NCI-H1930 (cell line): ENCODE measurements at regions not wholly inside any gene's neighbourhood (a gene's known extent, or its start where the extent isn't known, plus 50 kb on each side); places are given as distances from the start of the nearest gene placed in this dataset.

Experiments used
- DNase-seq, 2 experiments: peaks; one replicate each; lab custom pipeline; 2025; lab: John Stamatoyannopoulos, UW

DNA sequence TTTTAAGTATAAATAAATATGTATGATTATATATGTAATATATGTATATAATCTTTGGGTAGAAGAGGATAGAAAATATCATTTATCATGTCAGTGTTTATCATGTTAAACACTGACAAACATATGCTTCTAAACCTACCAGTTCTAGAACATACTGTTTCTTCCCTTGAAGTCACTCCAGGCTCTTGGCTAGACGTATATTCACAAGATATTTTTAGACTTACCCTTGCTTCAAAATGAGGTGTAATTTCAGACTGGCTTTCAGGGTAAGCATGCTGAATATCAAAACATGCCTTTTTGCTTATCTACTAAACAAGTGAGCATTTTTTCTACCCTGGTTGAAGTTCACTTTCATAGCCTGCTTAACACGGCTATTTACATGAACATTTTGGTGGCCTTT lies 642.4 kb upstream of the PKDCC start:
- no peak for DNase-seq

GRCh38 chr2:41409328-41409727 lies 638.5 kb upstream of the PKDCC start:
- DNase-seq = no peak

DNA sequence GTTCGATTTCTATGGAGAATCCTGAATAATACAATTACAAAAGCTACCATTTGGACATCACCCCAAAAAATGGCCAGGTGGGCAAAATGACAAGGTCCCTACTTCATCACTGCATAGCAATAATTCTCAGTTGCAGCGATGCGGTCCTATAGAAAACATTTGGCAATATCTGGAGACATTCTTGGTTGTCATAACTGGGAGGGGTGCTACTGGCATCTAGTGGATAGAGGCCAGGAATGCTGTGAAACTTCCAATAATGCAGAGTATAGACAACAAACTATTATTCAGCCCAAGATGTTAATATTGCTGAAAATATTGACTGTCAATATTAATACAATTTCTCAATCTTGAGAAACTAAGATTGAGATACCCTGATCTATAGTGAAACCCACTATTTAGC lies 637.8 kb upstream of the PKDCC start:
- DNase-seq = no peak

DNA sequence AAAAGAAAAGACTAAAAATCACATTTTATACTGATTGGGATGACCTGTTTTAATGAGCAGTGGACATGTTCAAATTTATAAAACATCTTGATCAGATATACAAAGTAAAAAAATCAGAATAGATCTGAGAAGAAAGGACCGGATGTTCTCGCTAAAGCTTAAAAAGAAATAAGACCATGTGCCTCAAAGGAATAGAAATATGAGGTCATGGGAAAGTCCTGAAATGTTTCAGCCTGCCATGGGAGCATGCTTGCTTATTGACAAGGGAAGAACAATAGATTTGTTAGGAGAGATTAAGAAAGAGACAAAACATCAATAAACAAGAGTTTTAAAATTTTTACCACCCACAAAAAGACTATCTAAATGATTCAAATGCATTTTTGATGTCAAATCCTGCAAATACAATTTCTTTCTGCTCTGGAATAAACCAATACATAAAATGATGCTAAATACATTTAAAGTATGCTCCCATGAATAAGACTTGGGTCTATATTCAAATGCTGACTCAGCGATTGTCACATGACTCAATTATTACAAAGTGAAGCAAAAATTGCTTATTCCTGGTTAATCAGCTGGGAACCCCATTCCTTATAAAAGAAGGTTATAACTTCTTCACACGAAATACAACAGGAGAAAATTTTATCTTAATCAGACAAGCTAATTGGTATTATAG lies 633.9 kb upstream of the PKDCC start:
- DNase-seq = no peak

- DNase-seq = peak in 1 of 2 experiments; percentile 16
These were observed 633.2 kb upstream of the PKDCC start for GRCh38 chr2:41414486-41415230.

- DNase-seq = no peak
These were observed 630.3 kb upstream of the PKDCC start for GRCh38 chr2:41417511-41417910.

- DNase-seq = no peak
These were observed 627.6 kb upstream of the PKDCC start for GRCh38 chr2:41420219-41420618.

DNA sequence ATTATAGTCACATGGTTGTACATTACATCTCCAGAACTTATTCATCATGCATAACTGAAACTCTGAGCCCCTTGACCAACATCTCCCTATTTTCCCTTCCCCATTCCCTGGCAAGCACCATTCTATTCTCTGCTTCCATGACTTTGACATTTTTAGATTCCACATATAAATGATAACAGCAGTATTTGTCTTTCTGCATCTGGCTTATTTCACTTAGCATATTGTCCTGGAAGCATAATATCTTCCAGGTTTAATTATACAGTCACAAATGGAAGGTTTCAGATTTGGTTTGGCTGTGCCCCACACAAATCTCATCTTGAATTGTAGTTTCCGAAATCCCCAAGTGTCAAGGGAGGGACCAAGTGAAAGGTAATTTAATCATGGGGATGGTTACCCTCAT lies 626.9 kb upstream of the PKDCC start:
- DNase-seq = no peak

- DNase-seq = peak; percentile 86 to 94
These were observed 616.1 kb upstream of the PKDCC start for GRCh38 chr2:41431756-41432155.

- no peak for DNase-seq
These were observed 615.4 kb upstream of the PKDCC start for GRCh38 chr2:41432459-41432858.

GRCh38 chr2:41434991-41435390 lies 612.8 kb upstream of the PKDCC start:
- DNase-seq = no peak

- no peak for DNase-seq
These were observed 605.9 kb upstream of the PKDCC start for GRCh38 chr2:41441958-41442357.

DNA sequence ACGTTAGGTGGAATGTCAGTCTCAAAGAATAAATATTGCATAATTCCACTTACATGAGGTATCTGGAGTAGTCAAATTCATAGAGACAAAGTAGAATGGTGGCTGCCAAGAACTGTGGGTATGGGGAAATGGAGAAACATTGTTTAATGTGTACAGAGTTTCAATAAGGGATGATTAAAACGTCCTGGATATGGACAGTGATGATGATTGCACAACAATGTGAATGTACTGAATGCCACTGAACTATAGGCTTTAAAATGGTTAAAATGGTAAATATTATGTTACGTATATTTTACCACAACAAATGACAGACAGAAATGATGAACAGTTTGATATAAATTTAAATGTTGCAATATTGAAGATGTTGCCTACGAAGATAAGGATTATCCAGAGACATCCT lies 602.0 kb upstream of the PKDCC start:
- DNase-seq = no peak

- no peak for DNase-seq
These were observed 601.6 kb upstream of the PKDCC start for GRCh38 chr2:41446266-41446665.

DNA sequence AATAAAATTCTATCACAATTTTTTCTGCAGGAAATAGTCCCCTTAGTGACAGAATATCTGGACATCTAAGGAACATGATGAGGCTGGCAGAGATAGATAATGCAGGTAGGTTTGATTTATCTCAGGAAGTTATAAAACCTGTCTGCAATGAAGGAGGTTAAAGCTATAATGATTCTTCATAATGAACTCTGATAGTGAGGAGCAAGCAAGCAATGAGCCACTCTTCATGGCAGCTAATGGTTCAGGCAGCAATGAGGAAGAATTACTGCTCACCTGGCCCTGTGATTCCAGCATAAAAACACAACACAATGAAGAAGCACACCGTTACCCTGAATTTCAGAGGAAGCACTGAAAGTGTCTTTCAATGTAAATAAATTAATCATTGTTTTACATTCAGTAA lies 599.6 kb upstream of the PKDCC start:
- DNase-seq = no peak

GRCh38 chr2:41457026-41457425 lies 590.8 kb upstream of the PKDCC start:
- DNase-seq = no peak

DNA sequence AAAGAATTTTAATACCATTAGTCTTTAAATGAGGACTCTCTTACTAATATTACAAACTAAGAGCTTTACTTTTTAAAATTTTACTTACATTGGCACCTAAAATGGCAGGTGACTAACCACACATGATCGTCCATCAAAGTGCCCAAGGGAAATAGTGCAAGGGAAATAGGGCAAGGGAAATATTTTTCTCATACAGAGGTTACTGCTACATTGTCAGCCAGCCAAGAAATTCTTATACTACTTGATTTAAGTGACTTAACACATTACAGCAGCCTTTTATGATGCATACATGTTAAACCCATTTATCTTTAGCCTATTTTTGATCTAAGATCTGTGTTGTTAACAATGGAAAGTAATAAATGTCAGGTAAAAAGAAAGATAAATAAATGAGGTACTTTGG lies 587.2 kb upstream of the PKDCC start:
- no peak for DNase-seq

GRCh38 chr2:41464395-41464794 lies 583.4 kb upstream of the PKDCC start:
- no peak for DNase-seq

- DNase-seq = no peak
These were observed 571.9 kb upstream of the PKDCC start for GRCh38 chr2:41475959-41476358.

GRCh38 chr2:41482659-41483058 lies 565.2 kb upstream of the PKDCC start:
- DNase-seq = no peak

DNA sequence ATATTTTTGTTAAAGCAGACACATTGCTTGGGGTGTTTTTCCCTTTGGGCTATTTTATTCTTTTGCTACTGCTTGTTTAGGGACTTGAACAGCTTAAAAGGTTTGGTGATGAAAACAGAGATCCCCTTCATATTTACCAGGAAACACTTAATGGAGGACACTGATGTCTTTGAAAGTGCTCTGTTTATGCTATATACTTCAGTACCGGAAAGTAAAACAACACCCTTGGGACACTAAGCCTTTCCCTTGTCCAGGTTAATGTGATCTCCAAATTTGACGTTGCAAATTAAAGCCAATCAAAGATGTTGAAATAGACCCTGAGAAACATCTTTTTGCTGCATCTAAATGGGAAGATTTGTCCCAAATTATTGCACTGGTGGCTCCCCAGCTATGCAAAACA lies 564.6 kb upstream of the PKDCC start:
- DNase-seq = no peak

GRCh38 chr2:41483982-41484857 lies 563.6 kb upstream of the PKDCC start:
- no peak for DNase-seq

- no peak for DNase-seq
These were observed 563.0 kb upstream of the PKDCC start for GRCh38 chr2:41484858-41485234.
